GM10248 (cell line): ENCODE measurements at regions not wholly inside any gene's neighbourhood (a gene's known extent, or its start where the extent isn't known, plus 50 kb on each side); places are given as distances from the start of the nearest gene placed in this dataset.
"Not testable (repeated sequence)": the region's sequence is repeated elsewhere in the genome, so short reads cannot be mapped to it uniquely, and the experiment has no call there.

Experiments used
- CTCF ChIA-PET: fragments of 300-600 bp; sonication (Branson Sonifier 250); formaldehyde crosslinking; extraction: SDS; loops from one replicate; lab custom pipeline; 2021; ENCODE audit warnings: antibody characterized with exemption; lab: Yijun Ruan, JAX
- POLR2A ChIA-PET: fragments of 350-650 bp; sonication (Branson Sonifier 250); formaldehyde crosslinking; extraction: SDS; loops from one replicate; lab custom pipeline; 2020; ENCODE audit warnings: antibody characterized with exemption; lab: Yijun Ruan, JAX
- DNase-seq: peaks from one replicate; pipeline ENCODE4 v3.0.0; 2012; ENCODE audit errors: extremely low spot score
- TF ChIP-seq, protein P1 (sequence below): IDR thresholded peaks from 2 replicates; pipeline ENCODE4 v1.5.1; 2012; ENCODE audit warnings: mild to moderate bottlenecking, low read depth; ENCODE audit errors: extremely low read depth, missing control alignments, control extremely low read depth

- ChIA-PET POLR2A (no interaction called here), CTCF (interaction anchor here (0.8 to 1.4 kb wide), 2 partner anchors 21 to 258 kb away, joined by 3 to 4 read pairs; no protein-coding TSS in a partner anchor)
- TF ChIP-seq, protein P1, sequence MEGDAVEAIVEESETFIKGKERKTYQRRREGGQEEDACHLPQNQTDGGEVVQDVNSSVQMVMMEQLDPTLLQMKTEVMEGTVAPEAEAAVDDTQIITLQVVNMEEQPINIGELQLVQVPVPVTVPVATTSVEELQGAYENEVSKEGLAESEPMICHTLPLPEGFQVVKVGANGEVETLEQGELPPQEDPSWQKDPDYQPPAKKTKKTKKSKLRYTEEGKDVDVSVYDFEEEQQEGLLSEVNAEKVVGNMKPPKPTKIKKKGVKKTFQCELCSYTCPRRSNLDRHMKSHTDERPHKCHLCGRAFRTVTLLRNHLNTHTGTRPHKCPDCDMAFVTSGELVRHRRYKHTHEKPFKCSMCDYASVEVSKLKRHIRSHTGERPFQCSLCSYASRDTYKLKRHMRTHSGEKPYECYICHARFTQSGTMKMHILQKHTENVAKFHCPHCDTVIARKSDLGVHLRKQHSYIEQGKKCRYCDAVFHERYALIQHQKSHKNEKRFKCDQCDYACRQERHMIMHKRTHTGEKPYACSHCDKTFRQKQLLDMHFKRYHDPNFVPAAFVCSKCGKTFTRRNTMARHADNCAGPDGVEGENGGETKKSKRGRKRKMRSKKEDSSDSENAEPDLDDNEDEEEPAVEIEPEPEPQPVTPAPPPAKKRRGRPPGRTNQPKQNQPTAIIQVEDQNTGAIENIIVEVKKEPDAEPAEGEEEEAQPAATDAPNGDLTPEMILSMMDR = no peak
- peak; percentile 41 for DNase-seq
Measured at GRCh38 chr17:72380737-72381136, 259.9 kb downstream of the SOX9 start.

- ChIA-PET POLR2A (no interaction called here), CTCF (interaction anchor here (0.8 to 1.4 kb wide), 2 partner anchors 20 to 259 kb away, joined by 3 to 4 read pairs; no protein-coding TSS in a partner anchor)
- DNase-seq = no peak
- TF ChIP-seq, protein P1 = no peak
Measured at GRCh38 chr17:72381597-72382397, 261.0 kb downstream of the SOX9 start.

DNA sequence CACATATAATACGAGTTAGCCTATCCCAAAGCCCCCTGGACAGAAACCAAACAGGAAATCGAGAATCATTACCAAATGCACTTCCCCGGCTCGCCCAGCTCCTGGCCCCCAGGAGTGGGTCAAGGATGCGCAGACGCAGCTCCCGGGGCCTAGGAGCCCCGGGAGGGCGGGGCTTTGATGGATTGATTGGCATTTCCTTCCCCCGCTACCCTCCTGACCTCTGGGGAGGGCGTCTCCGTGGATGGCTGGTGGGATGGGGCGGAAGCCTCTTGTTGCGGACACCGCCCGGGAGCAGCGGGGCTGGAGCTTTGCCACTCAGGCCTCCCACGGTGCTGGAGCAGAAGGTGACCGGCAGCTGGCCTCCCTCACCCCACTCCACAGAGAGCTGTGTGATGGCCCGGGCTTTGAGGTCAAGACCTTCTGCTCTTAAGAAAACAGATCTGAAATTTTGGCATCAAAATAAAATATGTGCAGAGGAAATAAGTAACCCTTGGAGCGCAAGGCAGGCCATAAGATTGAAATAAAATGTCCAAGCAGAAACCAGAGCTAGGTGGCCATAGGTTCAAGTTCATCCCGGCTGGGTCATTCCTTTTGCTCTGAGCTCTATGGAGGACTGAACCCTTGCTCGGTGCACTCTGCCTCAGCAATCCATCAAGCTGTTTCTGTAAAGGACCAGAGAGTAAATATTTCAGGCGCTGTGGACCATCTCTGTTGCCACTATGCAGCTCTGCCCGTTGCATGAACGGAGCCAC lies 262.3 kb downstream of the SOX9 start:
- DNase-seq = no peak
- TF ChIP-seq, protein P1 = no peak
- CTCF ChIA-PET = interaction anchor here (0.8 to 1.9 kb wide), 6 partner anchors 8 to 52 kb away, joined by 3 to 4 read pairs (median 3); no protein-coding TSS in a partner anchor
- POLR2A ChIA-PET = interaction anchor here (0.6 kb wide), 1 partner anchor 261 kb away, joined by 3 read pairs; no protein-coding TSS in a partner anchor

GRCh38 chr17:72385475-72385874 lies 264.7 kb downstream of the SOX9 start:
- ChIA-PET POLR2A (interaction anchor here (0.7 kb wide), 1 partner anchor 120 kb away, joined by 5 read pairs; no protein-coding TSS in a partner anchor), CTCF (no interaction called here)
- DNase-seq = no peak
- TF ChIP-seq, protein P1 = no peak

DNA sequence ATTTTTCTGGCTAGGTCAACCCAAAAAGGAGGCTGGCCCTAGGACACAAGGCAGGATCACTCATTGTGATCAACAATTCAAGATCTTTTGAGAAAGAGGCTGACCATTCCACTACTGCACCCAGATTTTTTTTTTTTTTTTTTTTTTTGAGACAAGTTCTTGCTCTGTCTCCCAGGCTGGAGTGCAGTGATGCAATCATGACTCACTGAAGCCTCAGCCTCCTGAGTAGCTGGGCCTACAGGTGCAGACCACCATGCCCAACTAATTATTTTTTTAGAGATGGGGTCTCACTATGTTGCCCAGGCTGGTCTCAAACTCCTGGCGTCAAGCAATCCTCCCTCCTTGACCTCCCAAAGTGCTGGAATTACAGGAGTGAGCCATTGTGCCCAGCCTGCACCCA lies 265.4 kb downstream of the SOX9 start:
- CTCF ChIA-PET, POLR2A ChIA-PET, DNase-seq: not testable (repeated sequence)

GRCh38 chr17:72386619-72387237 lies 265.9 kb downstream of the SOX9 start:
- POLR2A ChIA-PET = no interaction called here
- CTCF ChIA-PET = no interaction called here
- TF ChIP-seq, protein P1 = no peak
- DNase-seq = no peak
